ENCODE measurements at regions not wholly inside any gene's neighbourhood (a gene's known extent, or its start where the extent isn't known, plus 50 kb on each side); places are given as distances from the start of the nearest gene placed in this dataset.

- TF ChIP-seq IRF1 (CRISPR knock-in tag; IDR thresholded peaks at IDR 0.05) (no peak), GTF2I (CRISPR knock-in tag; conservative IDR thresholded peaks at IDR 0.05) (no peak), AFF4 (CRISPR knock-in tag; IDR thresholded peaks at IDR 0.05; ENCODE audit: borderline replicate concordance) (no peak), HMGXB4 (CRISPR knock-in tag; IDR thresholded peaks at IDR 0.05) (no peak), NR1H2 (CRISPR knock-in tag; IDR thresholded peaks at IDR 0.05) (no peak), ATF1 (CRISPR knock-in tag; IDR thresholded peaks at IDR 0.05) (no peak), ERG (CRISPR knock-in tag; IDR thresholded peaks at IDR 0.05) (no peak), JUN (CRISPR knock-in tag; IDR thresholded peaks at IDR 0.05) (no peak), ZNF232 (CRISPR knock-in tag; IDR thresholded peaks at IDR 0.05) (no peak), CREB1 (CRISPR knock-in tag; IDR thresholded peaks at IDR 0.05) (no peak), ESRRA (CRISPR knock-in tag; IDR thresholded peaks at IDR 0.05; ENCODE audit: borderline replicate concordance) (no peak), ZMAT4 (CRISPR knock-in tag; IDR thresholded peaks at IDR 0.05) (no peak), NR2C2 (CRISPR knock-in tag; IDR thresholded peaks at IDR 0.05) (no peak), USF2 (CRISPR knock-in tag; IDR thresholded peaks at IDR 0.05) (no peak)
- Mint-ChIP-seq H3K36me3 (no peaks in the 10 kb centered on the region), H3K4me1 (peaks cover 34% of the 10 kb centered on the region), H3K27ac (no peak overlapping the region), H3K9me3 (peaks cover 12% of the 10 kb centered on the region), H3K4me3 (no peak overlapping the region), H3K27me3 (ENCODE audit: low read depth) (no peaks in the 10 kb centered on the region)
- DNase-seq (ENCODE audit: low spot score) (no peak), ATAC-seq (no peak)
- ChIA-PET CTCF (no interaction called here), POLR2A (no interaction called here)
Measured at GRCh38 chr10:111146025-111146640, 69.3 kb downstream of the ADRA2A start.

GRCh38 chr10:111148025-111148424 lies 71.2 kb downstream of the ADRA2A start:
- TF ChIP-seq ELF4 (CRISPR knock-in tag; IDR thresholded peaks at IDR 0.05; ENCODE audit: low read depth) (no peak), MXD4 (CRISPR knock-in tag; IDR thresholded peaks at IDR 0.05; ENCODE audit: borderline replicate concordance) (no peak)
- no peak for ATAC-seq
- no peaks in the 10 kb centered on the region for H3K36me3 Mint-ChIP-seq
- H3K9me3 Mint-ChIP-seq = peaks cover 15% of the 10 kb centered on the region
- POLR2A ChIA-PET = no interaction called here
- no peak overlapping the region for H3K4me3 Mint-ChIP-seq
- DNase-seq (ENCODE audit: low spot score) = no peak
- H3K27me3 Mint-ChIP-seq (ENCODE audit: low read depth) = no peaks in the 10 kb centered on the region
- H3K27ac Mint-ChIP-seq = no peak overlapping the region
- CTCF ChIA-PET = no interaction called here
- H3K4me1 Mint-ChIP-seq = peaks cover 35% of the 10 kb centered on the region

Data from WTC11 (cell line).